ENCODE measurements at regions not wholly inside any gene's neighbourhood (a gene's known extent, or its start where the extent isn't known, plus 50 kb on each side); places are given as distances from the start of the nearest gene placed in this dataset.

- H3K4me1 ChIP-seq (ENCODE audit: control insufficient read depth in 1 of 2, insufficient read depth in 2 of 2, low read depth in 1 of 2, low read length in 1 of 2): no peaks in the 10 kb centered on the region; a peak in 1 of 4 replicates
- H2AFZ ChIP-seq (ENCODE audit: low read depth): no peak overlapping the region
- no peaks in the 10 kb centered on the region for H3K9me3 ChIP-seq
- H4K20me1 ChIP-seq (ENCODE audit: insufficient read depth): no peaks in the 10 kb centered on the region
- no peak for DNase-seq
- no peak overlapping the region for H3K4me2 ChIP-seq
- no peak overlapping the region for H3K4me3 ChIP-seq (ENCODE audit: low read depth in 2 of 2, low read length in 1 of 2)
- 93% methylated on average over 6 of the region's 6 CpGs for WGBS (ENCODE audit: low lambda C conversion rate)
- no peaks in the 10 kb centered on the region for H3K9me2 ChIP-seq
- TF ChIP-seq EZH2phosphoT487 (IDR thresholded peaks at IDR 0.05; ENCODE audit: borderline replicate concordance, low read depth) (no peak), ELF1 (IDR thresholded peaks at IDR 0.05) (no peak), TEAD4 (IDR thresholded peaks at IDR 0.05; ENCODE audit: borderline replicate concordance, insufficient read depth) (no peak), IRF3 (IDR thresholded peaks at IDR 0.05; ENCODE audit: low read depth, low read length) (no peak), NRF1 (IDR thresholded peaks at IDR 0.05; ENCODE audit: low read depth, low read length) (no peak), PBX3 (IDR thresholded peaks at IDR 0.05) (no peak), EP300 (IDR thresholded peaks at IDR 0.05; ENCODE audit: borderline replicate concordance in 1 of 2, low read depth in 1 of 2, low read length in 1 of 2) (no peak), SIN3A (IDR thresholded peaks at IDR 0.05; ENCODE audit: borderline replicate concordance, low read depth, low read length) (no peak), RXRA (IDR thresholded peaks at IDR 0.05; ENCODE audit: borderline replicate concordance, low read depth) (no peak), CHD2 (IDR thresholded peaks at IDR 0.05; ENCODE audit: low read length, partially characterized antibody) (no peak), SMC3 (IDR thresholded peaks at IDR 0.05; ENCODE audit: low read depth, low read length) (no peak), GABPA (IDR thresholded peaks at IDR 0.05; ENCODE audit: low read depth) (no peak)
- H3K27ac ChIP-seq (ENCODE audit: low read depth in 2 of 2, low read length in 1 of 2): no peak overlapping the region
- H3F3A ChIP-seq (replicated peaks; ENCODE audit: insufficient read depth): no peaks in the 10 kb centered on the region
- H3K36me3 ChIP-seq (replicated peaks in 1 of 2; ENCODE audit: control insufficient read depth in 1 of 2, insufficient read depth in 2 of 2, low read length in 1 of 2): no peaks in the 10 kb centered on the region
- no peaks in the 10 kb centered on the region for H3K79me2 ChIP-seq (ENCODE audit: insufficient read depth)
- no peak overlapping the region for H3K9ac ChIP-seq
- ChIA-PET POLR2A (no interaction called here), CTCF (no interaction called here)
- no peaks in the 10 kb centered on the region for H3K27me3 ChIP-seq (ENCODE audit: insufficient read depth)
Observed at GRCh38 chr7:35991511-35992232, 161.4 kb upstream of the EEPD1 start.

- CTCF ChIA-PET: interaction anchor here (1.1 kb wide), 1 partner anchor 300 kb away, joined by 4 read pairs; no protein-coding TSS in a partner anchor
- no peak overlapping the region for H3K4me2 ChIP-seq
- TF ChIP-seq TCF12 (IDR thresholded peaks at IDR 0.05): no peak
- TF ChIP-seq FOXM1 (IDR thresholded peaks at IDR 0.05; ENCODE audit: low read depth): no peak
- no peak for TF ChIP-seq TEAD4 (IDR thresholded peaks at IDR 0.05; ENCODE audit: borderline replicate concordance, insufficient read depth)
- TF ChIP-seq RXRA (IDR thresholded peaks at IDR 0.05; ENCODE audit: borderline replicate concordance, low read depth): no peak
- no peak for TF ChIP-seq MAX (IDR thresholded peaks at IDR 0.05; ENCODE audit: low read depth)
- no peak for TF ChIP-seq SMC3 (IDR thresholded peaks at IDR 0.05; ENCODE audit: low read depth, low read length)
- TF ChIP-seq USF1 (IDR thresholded peaks at IDR 0.05; ENCODE audit: borderline replicate concordance, low read depth): no peak
- no peak for TF ChIP-seq RCOR1 (IDR thresholded peaks at IDR 0.05; ENCODE audit: low read length)
- TF ChIP-seq SIN3A (IDR thresholded peaks at IDR 0.05; ENCODE audit: borderline replicate concordance, low read depth, low read length): no peak
- TF ChIP-seq MXI1 (IDR thresholded peaks at IDR 0.05; ENCODE audit: low read depth, low read length): no peak
- no peak for TF ChIP-seq POLR2AphosphoS5 (IDR thresholded peaks at IDR 0.05; ENCODE audit: low read depth, low read length)
- no peak for TF ChIP-seq MEF2A (IDR thresholded peaks at IDR 0.05; ENCODE audit: borderline replicate concordance, low read depth)
- TF ChIP-seq CHD2 (IDR thresholded peaks at IDR 0.05; ENCODE audit: low read length, partially characterized antibody): no peak
Observed at GRCh38 chr7:35992436-35992835, 160.6 kb upstream of the EEPD1 start.

More at GRCh38 chr7:35992436-35992835, 160.6 kb upstream of the EEPD1 start:
- Histone ChIP-seq H3K9me3 (no peaks in the 10 kb centered on the region), H3K9ac (no peak overlapping the region), H2AFZ (ENCODE audit: low read depth) (no peak overlapping the region), H3K4me1 (ENCODE audit: control insufficient read depth in 1 of 2, insufficient read depth in 2 of 2, low read depth in 1 of 2, low read length in 1 of 2) (no peaks in the 10 kb centered on the region; a peak in 1 of 4 replicates), H3K27me3 (ENCODE audit: insufficient read depth) (no peaks in the 10 kb centered on the region), H3K4me3 (ENCODE audit: low read depth in 2 of 2, low read length in 1 of 2) (no peak overlapping the region), H3K9me2 (no peaks in the 10 kb centered on the region), H3K27ac (ENCODE audit: low read depth in 2 of 2, low read length in 1 of 2) (no peak overlapping the region), H3K79me2 (ENCODE audit: insufficient read depth) (no peaks in the 10 kb centered on the region), H3F3A (replicated peaks; ENCODE audit: insufficient read depth) (no peaks in the 10 kb centered on the region), H3K36me3 (replicated peaks in 1 of 2; ENCODE audit: control insufficient read depth in 1 of 2, insufficient read depth in 2 of 2, low read length in 1 of 2) (no peaks in the 10 kb centered on the region), H4K20me1 (ENCODE audit: insufficient read depth) (no peaks in the 10 kb centered on the region)
- DNase-seq: no peak
- WGBS (ENCODE audit: low lambda C conversion rate): 89% methylated on average over 1 of the region's 1 CpG
- POLR2A ChIA-PET: interaction anchor here (0.6 kb wide), 1 partner anchor 294 kb away, joined by 3 read pairs; no protein-coding TSS in a partner anchor

Data from SK-N-SH (cell line).